Calu3 (cell line): ENCODE measurements at regions not wholly inside any gene's neighbourhood (a gene's known extent, or its start where the extent isn't known, plus 50 kb on each side); places are given as distances from the start of the nearest gene placed in this dataset.
"Not testable (repeated sequence)": the region's sequence is repeated elsewhere in the genome, so short reads cannot be mapped to it uniquely, and the experiment has no call there.

Experiments
- BruUV-seq: library from RNA; stranded (reverse); fragments of 400-500 nt; replicated peaks from 2 replicates; lab custom pipeline; 2021; lab: Mats Ljungman, UMichigan
- CTCF ChIA-PET: fragments of 300-600 bp; sonication (Branson Sonifier 250); formaldehyde crosslinking; loops from one replicate; lab custom pipeline; 2022; ENCODE audit warnings: antibody characterized with exemption; lab: Charles Lee
- DNase-seq: peaks from one replicate; pipeline ENCODE4 v3.0.0; 2022
- H3K27ac Mint-ChIP-seq: one replicate; pipeline ENCODE4 v1.8.0; 2022; ENCODE audit warnings: mixed read lengths; ENCODE audit not compliant: unreplicated experiment
- H3K27me3 Mint-ChIP-seq: one replicate; pipeline ENCODE4 v1.8.0; 2022; ENCODE audit warnings: mixed read lengths; ENCODE audit not compliant: unreplicated experiment
- H3K36me3 Mint-ChIP-seq: one replicate; pipeline ENCODE4 v1.8.0; 2022; ENCODE audit warnings: mild to moderate bottlenecking, moderate library complexity, mixed read lengths; ENCODE audit not compliant: insufficient read depth, unreplicated experiment
- H3K4me1 Mint-ChIP-seq: one replicate; pipeline ENCODE4 v1.8.0; 2022; ENCODE audit warnings: mild to moderate bottlenecking, low read depth, mixed read lengths; ENCODE audit not compliant: unreplicated experiment
- H3K4me3 Mint-ChIP-seq: one replicate; pipeline ENCODE4 v1.8.0; 2022; ENCODE audit warnings: mild to moderate bottlenecking, low read depth, moderate library complexity, mixed read lengths; ENCODE audit not compliant: unreplicated experiment
- H3K9me3 Mint-ChIP-seq: one replicate; pipeline ENCODE4 v1.8.0; 2022; ENCODE audit warnings: low read depth, mixed read lengths; ENCODE audit not compliant: unreplicated experiment
- CTCF ChIP-seq: fragments of 200-600 bp; IDR thresholded peaks from one replicate; pipeline ENCODE4 v1.8.0; 2022; ENCODE audit warnings: antibody characterized with exemption; ENCODE audit not compliant: unreplicated experiment
- intact Hi-C: fragments of 100-400 bp; cut with micrococcal nuclease; formaldehyde crosslinking; loops from one replicate; pipeline ENCODE4 v1.10.0; 2022; ENCODE audit not compliant: unreplicated experiment

- H3K9me3 Mint-ChIP-seq, result no peaks in the 10 kb centered on the region
- peaks cover 27% of the 10 kb centered on the region for H3K36me3 Mint-ChIP-seq
- peak; percentile 13 for DNase-seq
- intact Hi-C loops, result loop anchor here (5.0 to 10.0 kb wide), 2 partner anchors 127 to 461 kb away; no protein-coding TSS in a partner anchor
- no peak for TF ChIP-seq CTCF
- CTCF ChIA-PET, result interaction anchor here (0.6 to 1.7 kb wide), 3 partner anchors 160 to 226 kb away, joined by 3 to 5 read pairs (median 4); partner anchors contain the start of gene DNAH7
- peaks cover 56% of the 10 kb centered on the region for H3K4me1 Mint-ChIP-seq
- BruUV-seq, result no TSS peak
- H3K27me3 Mint-ChIP-seq, result no peaks in the 10 kb centered on the region
- H3K27ac Mint-ChIP-seq, result peak overlapping the region; percentile 99
- no peak overlapping the region for H3K4me3 Mint-ChIP-seq
These were observed 122.6 kb upstream of the STK17B start for GRCh38 chr2:196293751-196294515.

- CTCF ChIA-PET, result interaction anchor here (1.1 to 1.7 kb wide), 2 partner anchors 159 to 226 kb away, joined by 3 to 5 read pairs; partner anchors contain the start of gene DNAH7
- peaks cover 56% of the 10 kb centered on the region for H3K4me1 Mint-ChIP-seq
- no peaks in the 10 kb centered on the region for H3K9me3 Mint-ChIP-seq
- DNase-seq, result no peak
- no TSS peak for BruUV-seq
- no peak overlapping the region for H3K4me3 Mint-ChIP-seq
- no peaks in the 10 kb centered on the region for H3K27me3 Mint-ChIP-seq
- peak overlapping the region; percentile 99 for H3K27ac Mint-ChIP-seq
- peaks cover 27% of the 10 kb centered on the region for H3K36me3 Mint-ChIP-seq
- intact Hi-C loops, result loop anchor here (5.0 to 10.0 kb wide), 2 partner anchors 127 to 460 kb away; no protein-coding TSS in a partner anchor
- TF ChIP-seq CTCF, result no peak
These were observed 123.1 kb upstream of the STK17B start for GRCh38 chr2:196294516-196294909.

- H3K27ac Mint-ChIP-seq, result peak overlapping the region; percentile 99
- peaks cover 55% of the 10 kb centered on the region for H3K4me1 Mint-ChIP-seq
- no peak for TF ChIP-seq CTCF
- no TSS peak for BruUV-seq
- no peak for DNase-seq
- no peak overlapping the region for H3K4me3 Mint-ChIP-seq
- H3K27me3 Mint-ChIP-seq, result no peaks in the 10 kb centered on the region
- intact Hi-C loops, result loop anchor here (10.0 kb wide), 1 partner anchor 460 kb away; no protein-coding TSS in a partner anchor
- H3K9me3 Mint-ChIP-seq, result no peaks in the 10 kb centered on the region
- peaks cover 27% of the 10 kb centered on the region for H3K36me3 Mint-ChIP-seq
- CTCF ChIA-PET, result interaction anchor here (1.1 kb wide), 1 partner anchor 227 kb away, joined by 3 read pairs; the partner anchor contains the start of gene DNAH7
These were observed 123.6 kb upstream of the STK17B start for GRCh38 chr2:196295005-196295404.

GRCh38 chr2:196298106-196298723 lies 126.8 kb upstream of the STK17B start:
- intact Hi-C loops, result loop anchor here (1.0 to 10.0 kb wide), 3 partner anchors 39 to 457 kb away; no protein-coding TSS in a partner anchor
- H3K4me1 Mint-ChIP-seq, result peaks cover 23% of the 10 kb centered on the region
- H3K4me3 Mint-ChIP-seq, DNase-seq, H3K9me3 Mint-ChIP-seq, BruUV-seq, H3K27me3 Mint-ChIP-seq, H3K36me3 Mint-ChIP-seq, H3K27ac Mint-ChIP-seq: not testable (repeated sequence)
- TF ChIP-seq CTCF, result peak; percentile 68
- CTCF ChIA-PET, result interaction anchor here (0.6 to 1.2 kb wide), 3 partner anchors 21 to 156 kb away, joined by 3 to 15 read pairs (median 10); no protein-coding TSS in a partner anchor
